PC-3 (cell line): ENCODE measurements at regions not wholly inside any gene's neighbourhood (a gene's known extent, or its start where the extent isn't known, plus 50 kb on each side); places are given as distances from the start of the nearest gene placed in this dataset.

ENCODE experiments used
- CTCF ChIP-seq: fragments of 300-600 bp; sonication (generic); conservative IDR thresholded peaks from 2 replicates; pipeline ENCODE4 v1.5.1; 2017; ENCODE audit warnings: antibody characterized with exemption, low read depth, mild to moderate bottlenecking, low read length
- EZH2 ChIP-seq: fragments of 300-600 bp; sonication (generic); IDR thresholded peaks from one replicate; pipeline ENCODE4 v1.6.1; 2017; ENCODE audit warnings: antibody characterized with exemption, mild to moderate bottlenecking, low read length; ENCODE audit not compliant: unreplicated experiment

- TF ChIP-seq CTCF (no peak), EZH2 (no peak)
Measured at GRCh38 chr3:187983484-187984124, 170.4 kb upstream of the LPP start.
